ENCODE measurements at regions not wholly inside any gene's neighbourhood (a gene's known extent, or its start where the extent isn't known, plus 50 kb on each side); places are given as distances from the start of the nearest gene placed in this dataset.

- ATAC-seq (no peak), DNase-seq (no peak)
- Histone ChIP-seq H3K27ac (no peak overlapping the region), H3K27me3 (no peaks in the 10 kb centered on the region), H3K4me3 (no peak overlapping the region), H3K36me3 (replicated peaks in 1 of 2; ENCODE audit: insufficient read depth in 1 of 2, low read depth in 2 of 2) (no peaks in the 10 kb centered on the region), H3K9me3 (peaks cover 0 to 5% (median 0%) of the 10 kb centered on the region in 3 donors), H3K4me1 (no peaks in the 10 kb centered on the region)
- WGBS, 2 donors: 55 to 64% methylated on average over 7 to 16 of the region's 16 CpGs
- TF ChIP-seq POLR2A (IDR thresholded peaks at IDR 0.05): no peak
- TF ChIP-seq, protein P1, sequence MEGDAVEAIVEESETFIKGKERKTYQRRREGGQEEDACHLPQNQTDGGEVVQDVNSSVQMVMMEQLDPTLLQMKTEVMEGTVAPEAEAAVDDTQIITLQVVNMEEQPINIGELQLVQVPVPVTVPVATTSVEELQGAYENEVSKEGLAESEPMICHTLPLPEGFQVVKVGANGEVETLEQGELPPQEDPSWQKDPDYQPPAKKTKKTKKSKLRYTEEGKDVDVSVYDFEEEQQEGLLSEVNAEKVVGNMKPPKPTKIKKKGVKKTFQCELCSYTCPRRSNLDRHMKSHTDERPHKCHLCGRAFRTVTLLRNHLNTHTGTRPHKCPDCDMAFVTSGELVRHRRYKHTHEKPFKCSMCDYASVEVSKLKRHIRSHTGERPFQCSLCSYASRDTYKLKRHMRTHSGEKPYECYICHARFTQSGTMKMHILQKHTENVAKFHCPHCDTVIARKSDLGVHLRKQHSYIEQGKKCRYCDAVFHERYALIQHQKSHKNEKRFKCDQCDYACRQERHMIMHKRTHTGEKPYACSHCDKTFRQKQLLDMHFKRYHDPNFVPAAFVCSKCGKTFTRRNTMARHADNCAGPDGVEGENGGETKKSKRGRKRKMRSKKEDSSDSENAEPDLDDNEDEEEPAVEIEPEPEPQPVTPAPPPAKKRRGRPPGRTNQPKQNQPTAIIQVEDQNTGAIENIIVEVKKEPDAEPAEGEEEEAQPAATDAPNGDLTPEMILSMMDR (IDR thresholded peaks at IDR 0.05): no peak
- intact Hi-C loops (cut with DNase I): no loop called here
These were observed 67.7 kb upstream of the ZNF469 start for GRCh38 chr16:88314991-88315542.

DNA sequence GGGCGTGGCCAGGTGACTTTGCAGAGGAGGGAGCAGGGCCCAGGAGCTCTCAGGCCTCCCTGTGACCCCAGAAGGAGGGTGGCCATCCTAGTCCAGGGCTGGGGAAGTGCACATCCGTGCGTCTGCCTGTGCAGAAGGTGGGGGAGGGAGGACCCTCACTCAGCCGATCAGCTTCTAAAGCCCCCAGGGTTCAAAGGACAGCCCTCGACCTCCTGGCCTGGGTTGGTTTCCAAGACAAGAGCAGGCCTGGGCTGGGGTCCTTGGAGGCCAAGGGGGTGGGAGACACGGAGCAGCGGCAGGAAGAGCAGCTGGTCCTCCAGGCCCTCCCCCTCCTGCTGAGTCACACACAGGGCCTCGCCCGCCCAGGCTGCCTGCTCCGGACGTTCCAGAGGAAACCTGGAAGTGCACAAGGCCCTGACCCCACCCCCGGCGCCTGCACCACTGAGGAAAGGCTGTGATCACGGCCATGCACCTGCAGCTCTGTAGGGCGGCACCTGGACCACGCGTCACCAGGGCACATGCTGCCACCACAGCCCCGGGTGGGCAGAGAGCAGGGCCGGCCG is 67.1 kb upstream of the ZNF469 start:
- 19 to 36% methylated on average over 6 to 12 of the region's 20 CpGs for WGBS, 2 donors
- ATAC-seq (no peak), DNase-seq (peak in 2 of 4 donors; percentile 10 to 44)
- no peak overlapping the region for H3K27ac ChIP-seq
- H3K4me1 ChIP-seq: no peaks in the 10 kb centered on the region
- intact Hi-C loops (cut with DNase I): no loop called here
- H3K4me3 ChIP-seq: no peak overlapping the region
- no peaks in the 10 kb centered on the region for H3K36me3 ChIP-seq (replicated peaks in 1 of 2; ENCODE audit: insufficient read depth in 1 of 2, low read depth in 2 of 2)
- peaks cover 0 to 5% (median 0%) of the 10 kb centered on the region in 3 donors for H3K9me3 ChIP-seq
- H3K27me3 ChIP-seq: no peaks in the 10 kb centered on the region
- TF ChIP-seq POLR2A (IDR thresholded peaks at IDR 0.05): no peak
- TF ChIP-seq, protein P1 (IDR thresholded peaks at IDR 0.05): no peak

DNA sequence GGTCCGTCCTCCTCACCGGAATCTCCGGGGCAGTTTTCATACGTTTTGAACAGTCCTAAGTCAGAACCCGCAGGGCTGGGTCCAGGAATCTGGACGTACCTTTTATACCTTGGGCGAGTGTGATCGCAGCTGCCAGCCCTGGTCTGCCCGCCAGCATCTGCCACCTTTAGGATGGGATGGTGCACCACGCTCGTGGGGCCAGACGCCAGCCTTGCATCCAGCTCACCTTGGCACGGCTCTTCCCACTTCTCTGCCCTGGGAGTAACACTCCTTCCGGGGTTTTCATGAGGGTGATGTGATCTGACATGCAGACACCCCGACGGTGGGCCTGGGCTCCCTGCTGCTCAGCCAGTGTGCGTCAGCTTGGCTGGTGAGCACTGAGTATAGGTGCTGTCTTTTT is 66.6 kb upstream of the ZNF469 start:
- Histone ChIP-seq H3K4me3 (no peak overlapping the region), H3K4me1 (no peaks in the 10 kb centered on the region), H3K27ac (no peak overlapping the region), H3K9me3 (peaks cover 0 to 5% (median 0%) of the 10 kb centered on the region in 3 donors), H3K36me3 (replicated peaks in 1 of 2; ENCODE audit: insufficient read depth in 1 of 2, low read depth in 2 of 2) (no peaks in the 10 kb centered on the region), H3K27me3 (no peaks in the 10 kb centered on the region)
- intact Hi-C loops (cut with DNase I): no loop called here
- TF ChIP-seq POLR2A (IDR thresholded peaks at IDR 0.05): no peak
- TF ChIP-seq, protein P1 (IDR thresholded peaks at IDR 0.05): no peak
- ATAC-seq: no peak
- 63 to 67% methylated on average over 12 to 17 of the region's 17 CpGs for WGBS, 2 donors
- no peak for DNase-seq

DNA sequence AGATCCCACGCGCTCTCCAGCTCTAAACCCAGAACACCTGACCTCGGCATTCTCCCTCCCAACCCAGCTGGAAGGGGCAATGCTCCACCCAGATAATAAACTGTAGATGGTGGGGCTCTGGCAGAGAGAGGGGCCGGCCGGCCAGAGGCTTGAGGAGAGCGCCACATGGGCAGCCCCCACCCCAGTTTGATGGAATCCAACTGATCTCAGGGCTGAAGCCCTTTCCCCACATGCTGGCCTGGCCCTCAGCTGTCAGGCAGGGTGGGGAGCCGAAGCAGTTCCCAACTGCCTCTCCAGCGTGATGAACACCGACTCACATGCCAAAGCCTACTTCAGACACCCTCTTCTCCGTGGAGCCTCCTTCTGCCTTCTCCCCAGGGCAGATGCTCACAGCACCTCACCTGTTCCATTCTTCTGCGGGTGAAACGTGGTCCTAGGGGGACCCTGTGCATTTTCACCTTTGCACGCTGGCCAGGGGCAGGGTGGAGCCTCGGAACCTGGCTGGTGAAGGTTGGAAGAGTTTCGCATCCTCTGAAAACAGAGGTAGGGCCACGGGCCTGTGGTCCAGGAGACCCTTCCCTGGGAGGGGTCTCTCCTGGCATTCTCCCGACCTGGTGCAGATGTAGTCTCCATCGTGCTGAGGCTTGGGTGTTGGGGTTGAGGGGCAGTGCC is 65.7 kb upstream of the ZNF469 start:
- no peak for ATAC-seq
- WGBS, 2 donors: 56 to 70% methylated on average over 12 to 18 of the region's 18 CpGs
- no peak overlapping the region for H3K27ac ChIP-seq
- TF ChIP-seq POLR2A (IDR thresholded peaks at IDR 0.05): no peak
- TF ChIP-seq, protein P1 (IDR thresholded peaks at IDR 0.05): no peak
- H3K4me1 ChIP-seq: no peaks in the 10 kb centered on the region
- no peaks in the 10 kb centered on the region for H3K36me3 ChIP-seq (replicated peaks in 1 of 2; ENCODE audit: insufficient read depth in 1 of 2, low read depth in 2 of 2)
- no peaks in the 10 kb centered on the region for H3K27me3 ChIP-seq
- intact Hi-C loops (cut with DNase I): no loop called here
- no peak overlapping the region for H3K4me3 ChIP-seq
- no peak for DNase-seq
- no peaks in the 10 kb centered on the region for H3K9me3 ChIP-seq
